NCI-H1436 (cell line): ENCODE measurements at regions not wholly inside any gene's neighbourhood (a gene's known extent, or its start where the extent isn't known, plus 50 kb on each side); places are given as distances from the start of the nearest gene placed in this dataset.

Source experiments
- DNase-seq: peaks from one replicate; lab custom pipeline; 2025; lab: John Stamatoyannopoulos, UW

GRCh38 chr9:89723469-89724100 lies 118.8 kb downstream of the GADD45G start:
- no peak for DNase-seq

- no peak for DNase-seq
Measured at GRCh38 chr9:89724659-89725058, 119.8 kb downstream of the GADD45G start.

- no peak for DNase-seq
Measured at GRCh38 chr9:89725271-89725670, 120.5 kb downstream of the GADD45G start.

- DNase-seq: no peak
Measured at GRCh38 chr9:89729954-89730530, 125.2 kb downstream of the GADD45G start.

- no peak for DNase-seq
Measured at GRCh38 chr9:89730715-89731114, 125.9 kb downstream of the GADD45G start.

- no peak for DNase-seq
Measured at GRCh38 chr9:89731262-89732182, 126.7 kb downstream of the GADD45G start.

- no peak for DNase-seq
Measured at GRCh38 chr9:89732295-89732938, 127.6 kb downstream of the GADD45G start.

- no peak for DNase-seq
Measured at GRCh38 chr9:89732939-89733324, 128.1 kb downstream of the GADD45G start.

- DNase-seq: no peak
Measured at GRCh38 chr9:89734600-89735041, 129.8 kb downstream of the GADD45G start.

GRCh38 chr9:89738137-89738932 lies 133.5 kb downstream of the GADD45G start:
- DNase-seq: no peak

GRCh38 chr9:89739511-89739910 lies 134.7 kb downstream of the GADD45G start:
- DNase-seq: no peak

- no peak for DNase-seq
Measured at GRCh38 chr9:89739916-89740315, 135.1 kb downstream of the GADD45G start.

- DNase-seq: no peak
Measured at GRCh38 chr9:89740722-89741121, 135.9 kb downstream of the GADD45G start.

GRCh38 chr9:89742660-89743059 lies 137.8 kb downstream of the GADD45G start:
- DNase-seq: no peak

- no peak for DNase-seq
Measured at GRCh38 chr9:89743216-89743572, 138.4 kb downstream of the GADD45G start.

- no peak for DNase-seq
Measured at GRCh38 chr9:89743573-89744254, 138.9 kb downstream of the GADD45G start.

- DNase-seq: no peak
Measured at GRCh38 chr9:89744255-89744648, 139.4 kb downstream of the GADD45G start.

GRCh38 chr9:89744730-89745129 lies 139.9 kb downstream of the GADD45G start:
- no peak for DNase-seq

- no peak for DNase-seq
Measured at GRCh38 chr9:89745601-89746376, 141.0 kb downstream of the GADD45G start.

- no peak for DNase-seq
Measured at GRCh38 chr9:89746385-89747116, 141.7 kb downstream of the GADD45G start.
